ENCODE measurements at regions not wholly inside any gene's neighbourhood (a gene's known extent, or its start where the extent isn't known, plus 50 kb on each side); places are given as distances from the start of the nearest gene placed in this dataset.

- TF ChIP-seq CTCF (IDR thresholded peaks at IDR 0.05) (no peak), POLR2AphosphoS5 (IDR thresholded peaks at IDR 0.05) (no peak)
Measured at GRCh38 chr10:130990486-130990885, 321.0 kb downstream of the TCERG1L start.
